ENCODE measurements at regions not wholly inside any gene's neighbourhood (a gene's known extent, or its start where the extent isn't known, plus 50 kb on each side); places are given as distances from the start of the nearest gene placed in this dataset.

GRCh38 chr1:175861626-175862367, 118.4 kb upstream of the TNR start:
- H3K4me3 Mint-ChIP-seq: no peak overlapping the region
- no peak overlapping the region for H3K27ac Mint-ChIP-seq
- H3K9me3 Mint-ChIP-seq: no peaks in the 10 kb centered on the region
- H3K36me3 Mint-ChIP-seq (ENCODE audit: low read depth): no peaks in the 10 kb centered on the region
- peaks cover 16% of the 10 kb centered on the region for H3K27me3 Mint-ChIP-seq (ENCODE audit: insufficient read depth)
- no peak for DNase-seq
- no peaks in the 10 kb centered on the region for H3K4me1 Mint-ChIP-seq (ENCODE audit: low read depth)
- TF ChIP-seq CTCF (IDR thresholded peaks at IDR 0.05): no peak

- DNase-seq: no peak
- H3K36me3 Mint-ChIP-seq (ENCODE audit: low read depth): no peaks in the 10 kb centered on the region
- H3K4me1 Mint-ChIP-seq (ENCODE audit: low read depth): no peaks in the 10 kb centered on the region
- H3K4me3 Mint-ChIP-seq: no peak overlapping the region
- no peak overlapping the region for H3K27ac Mint-ChIP-seq
- peaks cover 13% of the 10 kb centered on the region for H3K27me3 Mint-ChIP-seq (ENCODE audit: insufficient read depth)
- H3K9me3 Mint-ChIP-seq: no peaks in the 10 kb centered on the region
- TF ChIP-seq CTCF (IDR thresholded peaks at IDR 0.05): no peak
Measured at GRCh38 chr1:175857756-175858155, 114.4 kb upstream of the TNR start.

GRCh38 chr1:175853681-175854080, 110.3 kb upstream of the TNR start:
- no peak overlapping the region for H3K27ac Mint-ChIP-seq
- no peak for DNase-seq
- no peak overlapping the region for H3K4me3 Mint-ChIP-seq
- H3K4me1 Mint-ChIP-seq (ENCODE audit: low read depth): no peaks in the 10 kb centered on the region
- TF ChIP-seq CTCF (IDR thresholded peaks at IDR 0.05): no peak
- H3K36me3 Mint-ChIP-seq (ENCODE audit: low read depth): no peaks in the 10 kb centered on the region
- H3K27me3 Mint-ChIP-seq (ENCODE audit: insufficient read depth): peaks cover 9% of the 10 kb centered on the region
- no peaks in the 10 kb centered on the region for H3K9me3 Mint-ChIP-seq

GRCh38 chr1:175851749-175852148, 108.4 kb upstream of the TNR start:
- no peak for DNase-seq
- Mint-ChIP-seq H3K27ac (no peak overlapping the region), H3K4me3 (no peak overlapping the region), H3K36me3 (ENCODE audit: low read depth) (no peaks in the 10 kb centered on the region), H3K4me1 (ENCODE audit: low read depth) (no peaks in the 10 kb centered on the region), H3K9me3 (no peaks in the 10 kb centered on the region), H3K27me3 (ENCODE audit: insufficient read depth) (0 out of 2 replicates have a peak, but pooled peaks cover under 1% of the 10 kb centered on the region)
- no peak for TF ChIP-seq CTCF (IDR thresholded peaks at IDR 0.05)

- Mint-ChIP-seq H3K4me3 (no peak overlapping the region), H3K27me3 (ENCODE audit: insufficient read depth) (no peaks in the 10 kb centered on the region), H3K4me1 (ENCODE audit: low read depth) (no peaks in the 10 kb centered on the region), H3K27ac (no peak overlapping the region), H3K36me3 (ENCODE audit: low read depth) (no peaks in the 10 kb centered on the region), H3K9me3 (no peaks in the 10 kb centered on the region)
- DNase-seq: no peak
- TF ChIP-seq CTCF (IDR thresholded peaks at IDR 0.05): no peak
Measured at GRCh38 chr1:175848329-175848728, 104.9 kb upstream of the TNR start.
